ENCODE measurements at regions not wholly inside any gene's neighbourhood (a gene's known extent, or its start where the extent isn't known, plus 50 kb on each side); places are given as distances from the start of the nearest gene placed in this dataset.

DNA sequence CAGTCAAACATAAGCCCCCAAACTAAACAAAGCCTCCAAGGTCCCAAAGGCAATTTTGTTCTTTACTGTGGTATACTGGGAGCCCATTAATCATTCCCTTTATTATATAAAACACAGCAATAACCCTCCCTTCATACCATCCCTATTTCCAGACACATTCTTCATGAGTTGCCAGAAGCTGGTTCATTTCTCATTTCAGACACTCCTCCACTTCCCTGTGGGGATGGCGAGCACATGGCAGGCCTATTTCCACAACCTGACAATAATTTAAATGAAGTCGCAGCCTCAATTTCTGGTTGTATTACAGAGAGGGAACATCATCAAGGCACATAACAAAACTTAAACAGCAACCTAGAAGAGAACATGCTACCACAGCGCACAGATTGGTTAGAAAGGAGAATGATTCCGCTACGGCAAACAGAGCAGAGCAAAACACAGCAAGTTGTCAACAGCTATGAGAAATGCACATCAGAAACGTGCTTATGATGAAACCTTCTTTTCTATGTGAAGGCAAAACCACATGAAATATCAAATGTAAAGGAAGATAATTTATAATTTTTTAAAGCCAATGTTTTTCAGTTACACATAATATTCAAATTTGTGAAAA lies 63.3 kb upstream of the ARHGEF3 start:
- intact Hi-C loops (cut with DNase I, micrococcal nuclease) = loop anchor here (1.0 to 5.0 kb wide), 9 partner anchors 13 to 308 kb away; partner anchors contain the start of genes ARHGEF3 (in 1 of the 2) and CCDC66 (in 1 of the 2)
- ATAC-seq (no peak), DNase-seq (no peak)
- POLR2A ChIA-PET = interaction anchor here (1.0 kb wide), 1 partner anchor 76 kb away, joined by 6 read pairs; no protein-coding TSS in a partner anchor
- Mint-ChIP-seq H3K36me3 (ENCODE audit: low read depth) (peaks cover 7% of the 10 kb centered on the region), H3K4me3 (no peak overlapping the region), H3K27ac (peak overlapping the region; percentile 66), H3K9me3 (ENCODE audit: low read depth) (no peaks in the 10 kb centered on the region), H3K4me1 (peaks cover 91% of the 10 kb centered on the region), H3K27me3 (no peaks in the 10 kb centered on the region)
- CTCF ChIA-PET = interaction anchor here (0.6 to 6.2 kb wide), 8 partner anchors 13 to 180 kb away, joined by 3 to 39 read pairs (median 4); partner anchors contain the start of gene ARHGEF3

GRCh38 chr3:56864090-56864489 lies 62.3 kb upstream of the ARHGEF3 start:
- H3K36me3 Mint-ChIP-seq (ENCODE audit: low read depth) = peaks cover 7% of the 10 kb centered on the region
- CTCF ChIA-PET = interaction anchor here (0.7 to 6.2 kb wide), 15 partner anchors 14 to 179 kb away, joined by 3 to 39 read pairs (median 4); partner anchors contain the start of gene ARHGEF3
- no peaks in the 10 kb centered on the region for H3K27me3 Mint-ChIP-seq
- peaks cover 86% of the 10 kb centered on the region for H3K4me1 Mint-ChIP-seq
- peak overlapping the region; percentile 70 for H3K27ac Mint-ChIP-seq
- POLR2A ChIA-PET = interaction anchor here (0.5 to 1.2 kb wide), 8 partner anchors 11 to 111 kb away, joined by 3 to 10 read pairs (median 4); no protein-coding TSS in a partner anchor
- no peak overlapping the region for H3K4me3 Mint-ChIP-seq
- DNase-seq (peak; percentile 76), ATAC-seq (peak; percentile 86)
- no peaks in the 10 kb centered on the region for H3K9me3 Mint-ChIP-seq (ENCODE audit: low read depth)
- intact Hi-C loops (cut with DNase I, micrococcal nuclease) = loop anchor here (1.0 to 5.0 kb wide), 9 partner anchors 14 to 307 kb away; partner anchors contain the start of genes ARHGEF3 (in 1 of the 2) and CCDC66 (in 1 of the 2)

DNA sequence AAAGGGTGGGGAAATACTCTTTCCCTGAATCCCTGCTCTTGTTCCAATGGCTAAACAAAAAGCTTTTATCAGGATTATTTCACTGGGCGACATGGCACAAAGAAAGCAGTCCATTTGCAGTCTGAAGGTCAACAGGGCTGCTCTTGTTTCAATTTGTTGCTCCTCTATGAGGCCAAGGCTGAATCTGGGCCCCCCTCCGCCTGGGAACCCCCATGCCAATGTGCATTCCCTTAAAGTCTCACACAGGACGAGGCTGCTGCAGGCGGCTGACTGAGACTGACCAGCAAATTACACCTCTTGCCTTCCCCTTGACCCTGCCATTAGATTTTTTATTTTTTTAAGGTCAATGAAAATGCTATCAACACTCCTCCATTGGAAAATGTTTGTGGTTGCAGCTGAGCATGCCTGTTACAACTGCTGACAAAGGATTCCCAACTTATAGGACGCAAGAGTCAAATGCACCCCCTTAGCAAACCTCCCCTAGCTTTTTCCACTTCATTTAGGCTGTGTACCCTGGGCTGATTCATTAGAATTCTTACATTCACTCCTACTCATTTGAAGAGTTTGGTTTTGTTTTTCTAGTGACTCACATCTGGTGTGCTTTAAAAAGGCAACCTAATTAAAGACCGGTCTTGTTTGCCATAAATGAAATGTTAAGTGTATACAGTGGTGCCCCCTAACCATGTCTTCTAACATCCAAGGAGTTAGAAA lies 60.8 kb upstream of the ARHGEF3 start:
- H3K27me3 Mint-ChIP-seq = no peaks in the 10 kb centered on the region
- CTCF ChIA-PET = interaction anchor here (0.6 to 6.2 kb wide), 8 partner anchors 10 to 119 kb away, joined by 3 to 39 read pairs (median 3); partner anchors contain the start of gene ARHGEF3
- peak overlapping the region; percentile 32 for H3K4me3 Mint-ChIP-seq
- peak; percentile 41 for DNase-seq
- H3K4me1 Mint-ChIP-seq = peaks cover 80% of the 10 kb centered on the region
- H3K27ac Mint-ChIP-seq = peak overlapping the region; percentile 85
- POLR2A ChIA-PET = interaction anchor here (0.5 to 1.1 kb wide), 4 partner anchors 21 to 126 kb away, joined by 3 to 5 read pairs (median 3); no protein-coding TSS in a partner anchor
- peaks cover 9% of the 10 kb centered on the region for H3K36me3 Mint-ChIP-seq (ENCODE audit: low read depth)
- intact Hi-C loops (cut with DNase I, micrococcal nuclease) = loop anchor here (1.0 to 5.0 kb wide), 7 partner anchors 54 to 305 kb away; partner anchors contain the start of gene CCDC66 (in 1 of the 2)
- ATAC-seq = peak; percentile 70
- no peaks in the 10 kb centered on the region for H3K9me3 Mint-ChIP-seq (ENCODE audit: low read depth)

DNA sequence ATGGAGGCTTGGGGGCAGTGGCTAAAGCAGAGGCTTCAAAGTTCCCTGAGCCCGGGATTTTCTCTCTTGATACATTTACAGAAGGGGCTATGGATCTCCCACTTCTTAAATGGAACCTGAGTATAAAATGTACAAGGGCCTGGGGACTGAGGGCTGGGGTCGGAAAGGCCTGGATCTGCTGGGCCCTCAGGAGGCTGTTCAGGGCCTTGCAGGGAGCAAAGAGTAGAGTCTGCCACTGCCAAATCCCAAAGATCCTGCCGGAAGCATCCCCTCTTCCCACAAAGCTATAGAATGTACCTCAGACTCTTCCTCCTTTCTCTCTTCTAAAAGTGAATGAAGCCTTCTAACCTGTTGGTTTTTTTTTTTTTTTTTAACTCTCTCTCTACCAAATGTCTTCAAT lies 59.8 kb upstream of the ARHGEF3 start:
- H3K36me3 Mint-ChIP-seq (ENCODE audit: low read depth) = peaks cover 9% of the 10 kb centered on the region
- DNase-seq (no peak), ATAC-seq (no peak)
- no peaks in the 10 kb centered on the region for H3K9me3 Mint-ChIP-seq (ENCODE audit: low read depth)
- POLR2A ChIA-PET = interaction anchor here (1.0 kb wide), 1 partner anchor 57 kb away, joined by 3 read pairs; no protein-coding TSS in a partner anchor
- no peak overlapping the region for H3K4me3 Mint-ChIP-seq
- intact Hi-C loops (cut with DNase I, micrococcal nuclease) = loop anchor here (5.0 kb wide), 2 partner anchors 104 to 304 kb away; partner anchors contain the start of gene CCDC66 (in 1 of the 2)
- H3K27ac Mint-ChIP-seq = peak overlapping the region; percentile 0
- H3K4me1 Mint-ChIP-seq = peaks cover 82% of the 10 kb centered on the region
- no peaks in the 10 kb centered on the region for H3K27me3 Mint-ChIP-seq
- CTCF ChIA-PET = interaction anchor here (1.0 to 6.2 kb wide), 8 partner anchors 9 to 127 kb away, joined by 3 to 39 read pairs (median 3); partner anchors contain the start of gene ARHGEF3

- Mint-ChIP-seq H3K4me1 (peaks cover 82% of the 10 kb centered on the region), H3K9me3 (ENCODE audit: low read depth) (no peaks in the 10 kb centered on the region), H3K4me3 (no peak overlapping the region), H3K27ac (peak overlapping the region; percentile 21), H3K27me3 (no peaks in the 10 kb centered on the region), H3K36me3 (ENCODE audit: low read depth) (peaks cover 9% of the 10 kb centered on the region)
- intact Hi-C loops (cut with DNase I, micrococcal nuclease) = loop anchor here (5.0 kb wide), 2 partner anchors 104 to 304 kb away; partner anchors contain the start of gene CCDC66 (in 1 of the 2)
- no peak for DNase-seq
- ATAC-seq = no peak
- CTCF ChIA-PET = interaction anchor here (1.0 to 6.2 kb wide), 6 partner anchors 11 to 128 kb away, joined by 3 to 39 read pairs (median 4); partner anchors contain the start of gene ARHGEF3
- POLR2A ChIA-PET = no interaction called here
These were observed 59.2 kb upstream of the ARHGEF3 start for GRCh38 chr3:56860939-56861338.

DNA sequence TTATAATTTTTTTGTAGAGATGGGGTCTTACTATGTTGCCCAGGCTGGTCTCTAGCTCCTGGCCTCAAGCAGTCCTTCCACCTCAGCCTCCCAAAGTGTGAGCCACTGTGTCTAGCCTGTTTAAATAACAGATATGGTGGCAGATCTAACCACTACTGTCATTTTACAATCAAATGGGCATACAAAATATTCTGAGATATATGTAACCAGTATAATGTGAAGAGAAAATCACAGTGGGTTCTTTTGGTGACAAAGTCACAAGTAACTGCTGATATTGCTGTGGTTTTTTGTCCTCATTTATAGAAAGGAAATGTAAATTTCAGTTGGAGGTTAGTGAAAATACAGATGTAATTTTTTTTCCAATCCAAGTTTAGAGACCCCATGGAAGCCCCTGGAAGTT lies 58.6 kb upstream of the ARHGEF3 start:
- Mint-ChIP-seq H3K36me3 (ENCODE audit: low read depth) (peaks cover 9% of the 10 kb centered on the region), H3K4me1 (peaks cover 80% of the 10 kb centered on the region), H3K4me3 (no peak overlapping the region), H3K27ac (peak overlapping the region; percentile 21), H3K9me3 (ENCODE audit: low read depth) (no peaks in the 10 kb centered on the region), H3K27me3 (no peaks in the 10 kb centered on the region)
- CTCF ChIA-PET = interaction anchor here (1.1 to 1.4 kb wide), 2 partner anchors 12 to 128 kb away, joined by 3 to 5 read pairs; no protein-coding TSS in a partner anchor
- POLR2A ChIA-PET = interaction anchor here (0.5 kb wide), 1 partner anchor 9 kb away, joined by 3 read pairs; no protein-coding TSS in a partner anchor
- intact Hi-C loops (cut with DNase I, micrococcal nuclease) = loop anchor here (5.0 kb wide), 2 partner anchors 103 to 303 kb away; partner anchors contain the start of gene CCDC66 (in 1 of the 2)
- DNase-seq (no peak), ATAC-seq (no peak)

DNA sequence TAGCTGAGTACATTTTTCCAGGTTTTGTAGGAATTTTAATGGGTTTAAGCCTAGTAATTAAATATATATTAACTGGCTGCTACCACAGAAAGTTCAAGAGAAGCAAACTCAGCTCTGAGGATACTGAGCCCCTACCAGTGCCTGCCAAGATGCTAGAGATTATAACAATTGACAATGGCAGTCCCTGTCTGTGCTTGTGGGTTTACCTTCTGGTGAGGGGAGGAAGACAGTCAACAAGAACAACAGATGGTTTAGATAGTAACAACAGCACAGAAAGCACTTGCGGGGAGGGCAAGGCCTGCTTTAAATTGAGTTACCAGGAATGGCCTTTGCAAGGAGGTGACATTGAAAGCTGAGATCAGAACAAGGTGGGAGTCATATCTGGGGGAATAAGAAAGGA lies 56.6 kb upstream of the ARHGEF3 start:
- H3K27ac Mint-ChIP-seq = peak overlapping the region; percentile 11
- ATAC-seq = no peak
- intact Hi-C loops (cut with DNase I, micrococcal nuclease) = no loop called here

DNA sequence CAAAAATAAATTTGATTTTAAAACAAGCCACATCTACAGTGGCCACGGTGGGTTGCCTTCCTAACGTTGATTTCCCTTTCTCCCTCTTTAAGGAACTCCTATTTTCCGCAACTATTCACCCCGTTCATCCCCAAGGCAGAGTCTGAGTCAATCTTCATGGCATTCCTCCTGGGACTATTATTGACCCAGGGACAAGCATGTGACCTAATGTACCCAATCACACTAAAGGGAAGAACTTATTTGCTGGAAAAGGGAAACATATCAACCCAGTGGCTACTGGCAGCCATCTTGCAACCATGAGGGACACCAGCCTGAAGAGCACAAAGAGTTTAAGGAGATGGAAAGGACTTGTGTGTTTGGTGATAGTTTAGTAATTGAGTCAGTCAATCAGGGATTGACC lies 55.4 kb upstream of the ARHGEF3 start:
- Mint-ChIP-seq H3K4me1 (peaks cover 60% of the 10 kb centered on the region), H3K27ac (no peak overlapping the region), H3K36me3 (ENCODE audit: low read depth) (peaks cover 2% of the 10 kb centered on the region), H3K4me3 (no peak overlapping the region), H3K27me3 (no peaks in the 10 kb centered on the region), H3K9me3 (ENCODE audit: low read depth) (no peaks in the 10 kb centered on the region)
- ChIA-PET POLR2A (no interaction called here), CTCF (interaction anchor here (0.6 to 3.2 kb wide), 7 partner anchors 9 to 132 kb away, joined by 3 to 19 read pairs (median 4); no protein-coding TSS in a partner anchor)
- DNase-seq (no peak), ATAC-seq (no peak)
- intact Hi-C loops (cut with DNase I, micrococcal nuclease) = no loop called here

More for the DNA sequence above, 56.6 kb upstream of the ARHGEF3 start:
- Mint-ChIP-seq H3K4me1 (peaks cover 64% of the 10 kb centered on the region), H3K27me3 (no peaks in the 10 kb centered on the region), H3K9me3 (ENCODE audit: low read depth) (no peaks in the 10 kb centered on the region), H3K4me3 (no peak overlapping the region), H3K36me3 (ENCODE audit: low read depth) (peaks cover 2% of the 10 kb centered on the region)
- DNase-seq = no peak
- POLR2A ChIA-PET = no interaction called here
- CTCF ChIA-PET = interaction anchor here (1.4 to 3.2 kb wide), 2 partner anchors 19 to 131 kb away, joined by 6 to 19 read pairs; no protein-coding TSS in a partner anchor

- POLR2A ChIA-PET = no interaction called here
- H3K4me3 Mint-ChIP-seq = no peak overlapping the region
These were observed 55.0 kb upstream of the ARHGEF3 start for GRCh38 chr3:56856752-56857151.

DNA sequence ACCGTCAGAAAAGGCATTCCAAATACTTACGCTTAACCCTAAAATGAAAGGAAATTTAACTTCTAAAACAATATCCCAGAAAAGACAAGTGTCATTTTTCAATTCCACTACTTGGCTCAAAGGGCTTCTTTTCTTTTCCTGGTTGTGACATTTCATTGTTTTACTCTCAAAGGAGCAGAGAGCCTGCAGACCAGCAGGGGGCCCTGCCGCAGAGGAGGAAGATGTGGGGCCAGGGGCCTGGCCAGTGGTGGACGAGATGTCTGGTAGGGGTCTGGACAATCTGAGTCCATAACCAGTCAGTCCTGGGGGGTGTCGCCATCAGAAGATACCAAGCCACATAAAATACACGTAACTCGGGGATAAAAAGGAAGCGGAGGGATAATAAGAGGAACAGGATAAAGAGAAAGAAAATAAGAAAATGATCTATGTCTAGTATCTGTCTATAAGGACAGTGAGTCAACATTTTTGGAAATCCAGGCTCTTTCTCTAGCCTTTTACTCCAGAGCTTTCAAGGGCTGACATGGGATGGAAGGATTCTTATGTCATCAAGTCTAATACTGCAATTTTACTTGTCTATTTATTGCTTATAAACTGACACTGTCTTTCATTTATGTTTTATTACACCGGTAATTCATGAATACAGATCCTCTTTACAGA lies 54.2 kb upstream of the ARHGEF3 start:
- ChIA-PET CTCF (interaction anchor here (0.6 to 3.2 kb wide), 6 partner anchors 8 to 133 kb away, joined by 3 to 19 read pairs (median 4); no protein-coding TSS in a partner anchor), POLR2A (interaction anchor here (0.6 kb wide), 1 partner anchor 66 kb away, joined by 3 read pairs; no protein-coding TSS in a partner anchor)
- peaks cover 2% of the 10 kb centered on the region for H3K36me3 Mint-ChIP-seq (ENCODE audit: low read depth)
- H3K4me1 Mint-ChIP-seq = peaks cover 52% of the 10 kb centered on the region
- intact Hi-C loops (cut with DNase I, micrococcal nuclease) = loop anchor here (1.0 kb wide), 1 partner anchor 133 kb away; no protein-coding TSS in a partner anchor
- DNase-seq (peak; percentile 68), ATAC-seq (peak; percentile 53)
- no peak overlapping the region for H3K27ac Mint-ChIP-seq
- H3K9me3 Mint-ChIP-seq (ENCODE audit: low read depth) = no peaks in the 10 kb centered on the region
- no peak overlapping the region for H3K4me3 Mint-ChIP-seq
- H3K27me3 Mint-ChIP-seq = no peaks in the 10 kb centered on the region

More at GRCh38 chr3:56856752-56857151, 55.0 kb upstream of the ARHGEF3 start:
- Mint-ChIP-seq H3K4me1 (peaks cover 59% of the 10 kb centered on the region), H3K27me3 (no peaks in the 10 kb centered on the region), H3K36me3 (ENCODE audit: low read depth) (peaks cover 2% of the 10 kb centered on the region), H3K9me3 (ENCODE audit: low read depth) (no peaks in the 10 kb centered on the region), H3K27ac (no peak overlapping the region)
- intact Hi-C loops (cut with DNase I, micrococcal nuclease) = loop anchor here (1.0 kb wide), 1 partner anchor 133 kb away; no protein-coding TSS in a partner anchor
- CTCF ChIA-PET = interaction anchor here (0.6 to 3.2 kb wide), 8 partner anchors 9 to 132 kb away, joined by 3 to 19 read pairs (median 4); no protein-coding TSS in a partner anchor
- ATAC-seq = no peak
- DNase-seq = no peak

All from activated CD4-positive, alpha-beta T cell treated with anti-CD3 and anti-CD28 coated beads for 36 hours (primary cell).